Neural cell (in vitro differentiated cells): ENCODE measurements at regions not wholly inside any gene's neighbourhood (a gene's known extent, or its start where the extent isn't known, plus 50 kb on each side); places are given as distances from the start of the nearest gene placed in this dataset.
A peak's percentile ranks its signal among the peaks of the same experiment; 100 is the strongest.

ENCODE experiments used
- H2AFZ ChIP-seq: fragments of 200-600, 300-800 bp; sonication (generic), shearing (Covaris generic); 2 replicates; pipeline ENCODE4 v1.6.0; 2014; ENCODE audit warnings: low read depth, mild to moderate bottlenecking, antibody characterized with exemption, low read length, moderate library complexity
- H3F3A ChIP-seq: fragments of 200-600 bp; shearing (Covaris generic); 2 replicates; pipeline ENCODE4 v1.6.1; 2016; ENCODE audit warnings: mild to moderate bottlenecking, moderate library complexity, mixed read lengths, antibody characterized with exemption, low read length; ENCODE audit not compliant: insufficient read depth, poor library complexity, severe bottlenecking
- H3K27ac ChIP-seq: fragments of 200-600, 300-800 bp; sonication (generic), shearing (Covaris generic); 2 replicates; pipeline ENCODE4 v1.5.1; 2014; ENCODE audit warnings: mild to moderate bottlenecking, low read length, moderate library complexity
- H3K27me3 ChIP-seq: fragments of 300-800, 200-600 bp; sonication (generic), shearing (Covaris generic); 2 replicates; pipeline ENCODE4 v1.6.0; 2014; ENCODE audit warnings: mild to moderate bottlenecking, low read depth, low read length, moderate library complexity; ENCODE audit not compliant: insufficient read depth
- H3K36me3 ChIP-seq: fragments of 300-800, 200-600 bp; sonication (generic), shearing (Covaris generic); 2 replicates; pipeline ENCODE4 v1.5.1; 2014; ENCODE audit warnings: mild to moderate bottlenecking, antibody characterized with exemption, low read length, moderate library complexity; ENCODE audit not compliant: insufficient read depth
- H3K4me2 ChIP-seq: fragments of 300-800, 200-600 bp; sonication (generic), shearing (Covaris generic); 2 replicates; pipeline ENCODE4 v1.6.0; 2014; ENCODE audit warnings: mild to moderate bottlenecking, low read length
- H3K4me3 ChIP-seq: fragments of 300-800, 200-600 bp; sonication (generic), shearing (Covaris generic); 2 replicates; pipeline ENCODE4 v1.5.1; 2014; ENCODE audit warnings: mild to moderate bottlenecking, low read length, moderate library complexity
- H3K79me2 ChIP-seq: fragments of 200-600 bp; shearing (Covaris generic); replicated peaks from 2 replicates; pipeline ENCODE4 v1.6.0; 2014; ENCODE audit warnings: mild to moderate bottlenecking, low read length, moderate library complexity; ENCODE audit not compliant: insufficient read depth
- H3K9ac ChIP-seq: fragments of 300-800, 200-600 bp; sonication (generic), shearing (Covaris generic); 2 replicates; pipeline ENCODE4 v1.6.1; 2016; ENCODE audit warnings: mild to moderate bottlenecking, low read length, mixed read lengths
- H3K9me2 ChIP-seq: fragments of 200-600 bp; shearing (Covaris generic); 2 replicates; pipeline ENCODE4 v1.6.1; 2016; ENCODE audit warnings: mild to moderate bottlenecking, low read length, mixed read lengths; ENCODE audit not compliant: insufficient read depth
- H3K9me3 ChIP-seq: fragments of 200-600, 300-800 bp; sonication (generic), shearing (Covaris generic); 2 replicates; pipeline ENCODE4 v1.6.1; 2016; ENCODE audit warnings: mild to moderate bottlenecking, mixed run types, low read length, moderate library complexity, mixed read lengths
- H4K20me1 ChIP-seq: fragments of 200-600 bp; shearing (Covaris generic); 2 replicates; pipeline ENCODE4 v1.6.1; 2016; ENCODE audit warnings: mild to moderate bottlenecking, mixed run types; ENCODE audit not compliant: insufficient read depth
- EP300 ChIP-seq: fragments of 450-650 bp; conservative IDR thresholded peaks from 2 replicates; pipeline ENCODE4 v1.6.1; 2014; ENCODE audit warnings: antibody characterized with exemption, mild to moderate bottlenecking, moderate library complexity; ENCODE audit not compliant: poor library complexity, severe bottlenecking
- EZH2 ChIP-seq: fragments of 200-600, 300-800 bp; shearing (Covaris generic), sonication (generic); IDR thresholded peaks from 2 replicates; pipeline ENCODE4 v1.6.1; 2014; ENCODE audit warnings: antibody characterized with exemption, low read length, borderline replicate concordance, mild to moderate bottlenecking; ENCODE audit not compliant: insufficient read depth, poor library complexity, severe bottlenecking
- MXI1 ChIP-seq: fragments of 450-650 bp; conservative IDR thresholded peaks from 2 replicates; pipeline ENCODE4 v1.6.1; 2014; ENCODE audit warnings: antibody characterized with exemption, mild to moderate bottlenecking; ENCODE audit not compliant: poor library complexity, severe bottlenecking
- POLR2AphosphoS5 ChIP-seq: IDR thresholded peaks from 2 replicates; pipeline ENCODE4 v1.6.1; 2012
- RAD21 ChIP-seq: fragments of 450-650 bp; conservative IDR thresholded peaks from 2 replicates; pipeline ENCODE4 v1.6.1; 2014; ENCODE audit warnings: antibody characterized with exemption, mild to moderate bottlenecking, moderate library complexity
- SMC3 ChIP-seq: fragments of 450-650 bp; conservative IDR thresholded peaks from 2 replicates; pipeline ENCODE4 v1.6.1; 2014; ENCODE audit warnings: antibody characterized with exemption, mild to moderate bottlenecking, moderate library complexity; ENCODE audit not compliant: poor library complexity
- TAF1 ChIP-seq: IDR thresholded peaks from 2 replicates; pipeline ENCODE4 v1.6.1; 2012; ENCODE audit warnings: low read depth
- TF ChIP-seq, protein P1 (sequence below): fragments of 450-650 bp; IDR thresholded peaks from 2 replicates; pipeline ENCODE4 v1.5.1; 2014; ENCODE audit warnings: antibody characterized with exemption, mild to moderate bottlenecking, moderate library complexity; ENCODE audit not compliant: poor library complexity, severe bottlenecking
- TF ChIP-seq, protein P2 (sequence below): IDR thresholded peaks from 2 replicates; pipeline ENCODE4 v1.6.1; 2012; ENCODE audit warnings: borderline replicate concordance

GRCh38 chr18:37671119-37671518, 105.5 kb upstream of the CELF4 start:
- TF ChIP-seq EP300, result no peak
- H3K36me3 ChIP-seq, result no peaks in the 10 kb centered on the region
- no peaks in the 10 kb centered on the region for H3K79me2 ChIP-seq
- no peaks in the 10 kb centered on the region for H3K9me2 ChIP-seq
- H3K27me3 ChIP-seq, result no peaks in the 10 kb centered on the region
- H3K4me3 ChIP-seq, result no peak overlapping the region
- no peak overlapping the region for H3K27ac ChIP-seq
- no peak overlapping the region for H2AFZ ChIP-seq
- no peaks in the 10 kb centered on the region for H4K20me1 ChIP-seq
- H3K4me2 ChIP-seq, result no peak overlapping the region
- no peak overlapping the region for H3K9ac ChIP-seq
- no peaks in the 10 kb centered on the region for H3K9me3 ChIP-seq
- no peaks in the 10 kb centered on the region for H3F3A ChIP-seq

GRCh38 chr18:37669991-37670534, 104.5 kb upstream of the CELF4 start:
- H3F3A ChIP-seq, result no peaks in the 10 kb centered on the region

More at GRCh38 chr18:37669991-37670534, 104.5 kb upstream of the CELF4 start:
- Histone ChIP-seq H3K4me3 (no peak overlapping the region), H3K27ac (peak overlapping the region; percentile 79), H3K36me3 (no peaks in the 10 kb centered on the region), H3K27me3 (no peaks in the 10 kb centered on the region), H2AFZ (no peak overlapping the region), H3K9ac (no peak overlapping the region), H4K20me1 (no peaks in the 10 kb centered on the region), H3K9me3 (no peaks in the 10 kb centered on the region), H3K9me2 (no peaks in the 10 kb centered on the region), H3K4me2 (no peak overlapping the region), H3K79me2 (no peaks in the 10 kb centered on the region)
- no peak for TF ChIP-seq POLR2AphosphoS5
- TF ChIP-seq, protein P1, sequence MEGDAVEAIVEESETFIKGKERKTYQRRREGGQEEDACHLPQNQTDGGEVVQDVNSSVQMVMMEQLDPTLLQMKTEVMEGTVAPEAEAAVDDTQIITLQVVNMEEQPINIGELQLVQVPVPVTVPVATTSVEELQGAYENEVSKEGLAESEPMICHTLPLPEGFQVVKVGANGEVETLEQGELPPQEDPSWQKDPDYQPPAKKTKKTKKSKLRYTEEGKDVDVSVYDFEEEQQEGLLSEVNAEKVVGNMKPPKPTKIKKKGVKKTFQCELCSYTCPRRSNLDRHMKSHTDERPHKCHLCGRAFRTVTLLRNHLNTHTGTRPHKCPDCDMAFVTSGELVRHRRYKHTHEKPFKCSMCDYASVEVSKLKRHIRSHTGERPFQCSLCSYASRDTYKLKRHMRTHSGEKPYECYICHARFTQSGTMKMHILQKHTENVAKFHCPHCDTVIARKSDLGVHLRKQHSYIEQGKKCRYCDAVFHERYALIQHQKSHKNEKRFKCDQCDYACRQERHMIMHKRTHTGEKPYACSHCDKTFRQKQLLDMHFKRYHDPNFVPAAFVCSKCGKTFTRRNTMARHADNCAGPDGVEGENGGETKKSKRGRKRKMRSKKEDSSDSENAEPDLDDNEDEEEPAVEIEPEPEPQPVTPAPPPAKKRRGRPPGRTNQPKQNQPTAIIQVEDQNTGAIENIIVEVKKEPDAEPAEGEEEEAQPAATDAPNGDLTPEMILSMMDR, result no peak
- no peak for TF ChIP-seq TAF1
- TF ChIP-seq MXI1, result no peak
- TF ChIP-seq EP300, result no peak
- no peak for TF ChIP-seq EZH2
- no peak for TF ChIP-seq RAD21
- TF ChIP-seq, protein P2, sequence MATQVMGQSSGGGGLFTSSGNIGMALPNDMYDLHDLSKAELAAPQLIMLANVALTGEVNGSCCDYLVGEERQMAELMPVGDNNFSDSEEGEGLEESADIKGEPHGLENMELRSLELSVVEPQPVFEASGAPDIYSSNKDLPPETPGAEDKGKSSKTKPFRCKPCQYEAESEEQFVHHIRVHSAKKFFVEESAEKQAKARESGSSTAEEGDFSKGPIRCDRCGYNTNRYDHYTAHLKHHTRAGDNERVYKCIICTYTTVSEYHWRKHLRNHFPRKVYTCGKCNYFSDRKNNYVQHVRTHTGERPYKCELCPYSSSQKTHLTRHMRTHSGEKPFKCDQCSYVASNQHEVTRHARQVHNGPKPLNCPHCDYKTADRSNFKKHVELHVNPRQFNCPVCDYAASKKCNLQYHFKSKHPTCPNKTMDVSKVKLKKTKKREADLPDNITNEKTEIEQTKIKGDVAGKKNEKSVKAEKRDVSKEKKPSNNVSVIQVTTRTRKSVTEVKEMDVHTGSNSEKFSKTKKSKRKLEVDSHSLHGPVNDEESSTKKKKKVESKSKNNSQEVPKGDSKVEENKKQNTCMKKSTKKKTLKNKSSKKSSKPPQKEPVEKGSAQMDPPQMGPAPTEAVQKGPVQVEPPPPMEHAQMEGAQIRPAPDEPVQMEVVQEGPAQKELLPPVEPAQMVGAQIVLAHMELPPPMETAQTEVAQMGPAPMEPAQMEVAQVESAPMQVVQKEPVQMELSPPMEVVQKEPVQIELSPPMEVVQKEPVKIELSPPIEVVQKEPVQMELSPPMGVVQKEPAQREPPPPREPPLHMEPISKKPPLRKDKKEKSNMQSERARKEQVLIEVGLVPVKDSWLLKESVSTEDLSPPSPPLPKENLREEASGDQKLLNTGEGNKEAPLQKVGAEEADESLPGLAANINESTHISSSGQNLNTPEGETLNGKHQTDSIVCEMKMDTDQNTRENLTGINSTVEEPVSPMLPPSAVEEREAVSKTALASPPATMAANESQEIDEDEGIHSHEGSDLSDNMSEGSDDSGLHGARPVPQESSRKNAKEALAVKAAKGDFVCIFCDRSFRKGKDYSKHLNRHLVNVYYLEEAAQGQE, result no peak
- no peak for TF ChIP-seq SMC3
